Activated CD4-positive, alpha-beta T cell treated with anti-CD3 and anti-CD28 coated beads, Interleukin-2, Interleukin-6, amounts not matched to agents 100 ng/mL and 50 ng/mL, durations not matched to agents 16 hours and 8 hours (primary cell): ENCODE measurements at regions not wholly inside any gene's neighbourhood (a gene's known extent, or its start where the extent isn't known, plus 50 kb on each side); places are given as distances from the start of the nearest gene placed in this dataset.

Source experiments
- DNase-seq: peaks from one replicate; pipeline ENCODE4 v3.0.0-alpha.2; 2020

GRCh38 chr13:42658019-42658418 is 84.1 kb downstream of the TNFSF11 start:
- no peak for DNase-seq

- DNase-seq = no peak
Measured at GRCh38 chr13:42660333-42660965, 86.5 kb downstream of the TNFSF11 start.

- no peak for DNase-seq
Measured at GRCh38 chr13:42667638-42668037, 93.7 kb downstream of the TNFSF11 start.

GRCh38 chr13:42671502-42671901 is 97.5 kb downstream of the TNFSF11 start:
- DNase-seq = no peak

GRCh38 chr13:42673677-42674076 is 99.7 kb downstream of the TNFSF11 start:
- no peak for DNase-seq

GRCh38 chr13:42680748-42681147 is 100.6 kb upstream of the FAM216B start:
- no peak for DNase-seq

GRCh38 chr13:42681326-42682100 is 99.9 kb upstream of the FAM216B start:
- no peak for DNase-seq

- DNase-seq = no peak
Measured at GRCh38 chr13:42684226-42684625, 97.2 kb upstream of the FAM216B start.

GRCh38 chr13:42685751-42686150 is 95.6 kb upstream of the FAM216B start:
- no peak for DNase-seq

- DNase-seq = no peak
Measured at GRCh38 chr13:42686165-42686564, 95.2 kb upstream of the FAM216B start.

- no peak for DNase-seq
Measured at GRCh38 chr13:42688821-42689220, 92.6 kb upstream of the FAM216B start.

- no peak for DNase-seq
Measured at GRCh38 chr13:42696191-42696590, 85.2 kb upstream of the FAM216B start.

- DNase-seq = no peak
Measured at GRCh38 chr13:42699912-42700311, 81.5 kb upstream of the FAM216B start.

- DNase-seq = no peak
Measured at GRCh38 chr13:42702716-42703115, 78.7 kb upstream of the FAM216B start.

GRCh38 chr13:42703740-42704139 is 77.6 kb upstream of the FAM216B start:
- no peak for DNase-seq

- no peak for DNase-seq
Measured at GRCh38 chr13:42706286-42706685, 75.1 kb upstream of the FAM216B start.

- no peak for DNase-seq
Measured at GRCh38 chr13:42707048-42707447, 74.3 kb upstream of the FAM216B start.

GRCh38 chr13:42707586-42707985 is 73.8 kb upstream of the FAM216B start:
- no peak for DNase-seq

GRCh38 chr13:42708391-42708790 is 73.0 kb upstream of the FAM216B start:
- DNase-seq = no peak

GRCh38 chr13:42709276-42709675 is 72.1 kb upstream of the FAM216B start:
- no peak for DNase-seq

- no peak for DNase-seq
Measured at GRCh38 chr13:42715909-42716308, 65.5 kb upstream of the FAM216B start.

GRCh38 chr13:42717176-42717575 is 64.2 kb upstream of the FAM216B start:
- DNase-seq = no peak

- DNase-seq = peak; percentile 68
Measured at GRCh38 chr13:42720113-42720857, 61.1 kb upstream of the FAM216B start.

GRCh38 chr13:42720858-42721219 is 60.5 kb upstream of the FAM216B start:
- DNase-seq = no peak
